ENCODE measurements at regions not wholly inside any gene's neighbourhood (a gene's known extent, or its start where the extent isn't known, plus 50 kb on each side); places are given as distances from the start of the nearest gene placed in this dataset.

- TF ChIP-seq REST (IDR thresholded peaks at IDR 0.05; ENCODE audit: low read depth): no peak
These were observed 57.9 kb upstream of the NUP160 start (continued) for GRCh38 chr11:47906066-47906465.

- Histone ChIP-seq H3K36me3 (ENCODE audit: control insufficient read depth in 1 of 2, insufficient read depth in 2 of 2, low read length in 2 of 2) (no peaks in the 10 kb centered on the region), H3K27me3 (ENCODE audit: insufficient read depth, low read length) (no peaks in the 10 kb centered on the region), H4K20me1 (ENCODE audit: insufficient read depth) (no peaks in the 10 kb centered on the region), H3K9me3 (ENCODE audit: control insufficient read depth in 1 of 2, insufficient read depth in 1 of 2, low read depth in 1 of 2, low read length in 2 of 2) (no peaks in the 10 kb centered on the region), H2AFZ (ENCODE audit: low read depth, low read length, poor library complexity, severe bottlenecking) (no peak overlapping the region), H3K9me2 (ENCODE audit: insufficient read depth) (no peaks in the 10 kb centered on the region), H3K79me2 (ENCODE audit: insufficient read depth, low read length) (no peaks in the 10 kb centered on the region), H3K4me3 (replicated peaks in 1 of 2; ENCODE audit: low read depth in 1 of 2, low read length in 2 of 2) (no peak overlapping the region), H3K27ac (ENCODE audit: low read depth, low read length) (no peak overlapping the region), H3K4me1 (ENCODE audit: control insufficient read depth in 1 of 2, insufficient read depth in 2 of 2, low read length in 2 of 2) (no peaks in the 10 kb centered on the region), H3K4me2 (ENCODE audit: low read length) (no peak overlapping the region), H3K9ac (ENCODE audit: low read length) (no peak overlapping the region)
- ChIA-PET POLR2A (no interaction called here), RAD21 (ENCODE audit: low non-redundant PET in 1 of 2, low total read pairs in 2 of 2, uncharacterized antibody in 2 of 2, unreplicated experiment in 2 of 2) (no interaction called here), CTCF (no interaction called here)
- BruUV-seq (replicated peaks): no TSS peak
- no peak for DNase-seq (ENCODE audit: low read depth, low spot score)
- no peak for ATAC-seq
- no peak for TF ChIP-seq POLR2AphosphoS5 (IDR thresholded peaks at IDR 0.05; ENCODE audit: low read depth, low read length)
- no peak for TF ChIP-seq POLR2A (IDR thresholded peaks at IDR 0.05; ENCODE audit: borderline replicate concordance, extremely low read depth, insufficient read depth, insufficient read length)
- no peak for TF ChIP-seq SIN3A (IDR thresholded peaks at IDR 0.05; ENCODE audit: low read depth)
- TF ChIP-seq FOSL1 (IDR thresholded peaks at IDR 0.05; ENCODE audit: low read depth): no peak
- no peak for TF ChIP-seq ZNF274 (IDR thresholded peaks at IDR 0.05; ENCODE audit: low read depth, low read length)
- no peak for TF ChIP-seq YY1 (IDR thresholded peaks at IDR 0.05; ENCODE audit: extremely low read depth, insufficient replicate concordance, low read depth, low read length)
- TF ChIP-seq REST (IDR thresholded peaks at IDR 0.05; ENCODE audit: low read depth): no peak
- no peak for TF ChIP-seq SRF (IDR thresholded peaks at IDR 0.05; ENCODE audit: low read depth)
- TF ChIP-seq RAD21 (IDR thresholded peaks at IDR 0.05; ENCODE audit: low read depth): no peak
- no peak for TF ChIP-seq SP1 (IDR thresholded peaks at IDR 0.05; ENCODE audit: low read depth)
- TF ChIP-seq EGR1 (IDR thresholded peaks at IDR 0.05; ENCODE audit: low read depth): no peak
- TF ChIP-seq ELF1 (IDR thresholded peaks at IDR 0.05; ENCODE audit: borderline replicate concordance, low read depth): no peak
- intact Hi-C loops (cut with micrococcal nuclease): no loop called here
These were observed 57.4 kb upstream of the NUP160 start for GRCh38 chr11:47905358-47906059.
